ENCODE measurements at regions not wholly inside any gene's neighbourhood (a gene's known extent, or its start where the extent isn't known, plus 50 kb on each side); places are given as distances from the start of the nearest gene placed in this dataset.

DNA sequence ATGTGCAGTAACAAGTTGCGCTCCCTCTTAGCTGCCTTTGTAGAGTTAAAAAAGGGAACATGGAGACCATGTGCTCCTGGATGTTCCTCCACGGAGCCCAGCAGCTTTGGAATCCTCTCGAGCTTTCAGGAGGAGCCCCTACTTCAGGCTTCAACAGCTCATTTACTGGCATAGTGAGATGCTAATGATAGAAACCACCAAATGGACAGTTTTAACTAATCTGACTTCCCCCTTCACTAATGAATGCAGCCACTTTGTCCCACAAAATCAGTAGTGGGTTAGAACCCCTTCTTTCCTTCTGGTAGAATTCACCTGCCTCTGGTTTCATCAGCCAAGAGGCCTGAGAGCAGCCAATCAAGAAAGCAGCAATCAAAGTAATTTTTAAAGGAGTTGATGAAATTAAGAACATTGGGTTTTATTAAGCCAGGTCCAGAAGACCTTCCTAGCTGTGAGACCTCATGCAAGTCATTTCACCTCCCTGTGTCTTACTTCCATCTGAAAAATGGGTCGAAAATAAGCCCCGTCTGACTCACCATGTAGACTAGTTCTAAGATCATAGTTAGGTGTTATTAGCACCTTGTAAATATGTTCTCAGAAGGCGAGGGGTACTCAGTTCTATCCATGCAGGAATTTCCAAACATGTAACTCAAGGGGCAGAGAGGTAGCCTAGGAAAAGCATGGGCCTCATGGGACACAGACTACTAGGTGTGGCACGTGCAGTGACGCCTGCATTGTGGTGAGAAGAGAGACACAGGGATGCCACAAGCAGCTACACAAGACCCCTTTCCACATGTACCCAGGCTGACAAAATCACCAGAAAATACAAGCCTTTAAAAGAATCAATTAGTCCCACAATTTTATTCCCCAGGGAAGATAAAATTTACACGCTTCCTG is 179.7 kb upstream of the LPP start:
- H3K4me3 Mint-ChIP-seq, result no peak overlapping the region
- H3K4me1 Mint-ChIP-seq, result peaks cover 24% of the 10 kb centered on the region
- H3K4me1 ChIP-seq (ENCODE audit: control insufficient read depth in 1 of 2, insufficient read depth in 2 of 2, low read length in 2 of 2), result peaks cover 6 to 13% of the 10 kb centered on the region in 2 donors
- no peak overlapping the region for H3K27ac ChIP-seq (ENCODE audit: low read depth in 1 of 2, low read length in 2 of 2)
- no peaks in the 10 kb centered on the region for H3K36me3 ChIP-seq (replicated peaks in 1 of 2; ENCODE audit: control insufficient read depth in 1 of 2, insufficient read depth in 2 of 2, low read length in 2 of 2)
- peak overlapping the region; percentile 17 for H3K4me2 ChIP-seq (replicated peaks; ENCODE audit: extremely low read depth, low read length, poor library complexity, severe bottlenecking)
- no peak for DNase-seq
- peaks cover 3 to 6% of the 10 kb centered on the region in 2 donors for H3K36me3 Mint-ChIP-seq
- no peak overlapping the region for H3K9ac ChIP-seq (ENCODE audit: insufficient read depth, low read length, poor library complexity, severe bottlenecking)
- H3K9me3 Mint-ChIP-seq, result peaks cover 2 to 6% (median 5%) of the 10 kb centered on the region in 7 donors
- H3K27me3 ChIP-seq (ENCODE audit: control insufficient read depth in 2 of 2, insufficient read depth in 2 of 2, low read length in 2 of 2), result no peaks in the 10 kb centered on the region
- WGBS (ENCODE audit: insufficient coverage), result 80% methylated on average over 1 of the region's 9 CpGs
- TF ChIP-seq, protein P1, sequence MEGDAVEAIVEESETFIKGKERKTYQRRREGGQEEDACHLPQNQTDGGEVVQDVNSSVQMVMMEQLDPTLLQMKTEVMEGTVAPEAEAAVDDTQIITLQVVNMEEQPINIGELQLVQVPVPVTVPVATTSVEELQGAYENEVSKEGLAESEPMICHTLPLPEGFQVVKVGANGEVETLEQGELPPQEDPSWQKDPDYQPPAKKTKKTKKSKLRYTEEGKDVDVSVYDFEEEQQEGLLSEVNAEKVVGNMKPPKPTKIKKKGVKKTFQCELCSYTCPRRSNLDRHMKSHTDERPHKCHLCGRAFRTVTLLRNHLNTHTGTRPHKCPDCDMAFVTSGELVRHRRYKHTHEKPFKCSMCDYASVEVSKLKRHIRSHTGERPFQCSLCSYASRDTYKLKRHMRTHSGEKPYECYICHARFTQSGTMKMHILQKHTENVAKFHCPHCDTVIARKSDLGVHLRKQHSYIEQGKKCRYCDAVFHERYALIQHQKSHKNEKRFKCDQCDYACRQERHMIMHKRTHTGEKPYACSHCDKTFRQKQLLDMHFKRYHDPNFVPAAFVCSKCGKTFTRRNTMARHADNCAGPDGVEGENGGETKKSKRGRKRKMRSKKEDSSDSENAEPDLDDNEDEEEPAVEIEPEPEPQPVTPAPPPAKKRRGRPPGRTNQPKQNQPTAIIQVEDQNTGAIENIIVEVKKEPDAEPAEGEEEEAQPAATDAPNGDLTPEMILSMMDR (IDR thresholded peaks at IDR 0.05), result no peak
- intact Hi-C loops (cut with micrococcal nuclease), result no loop called here
- H3K79me2 ChIP-seq (ENCODE audit: insufficient read depth, low read length), result no peaks in the 10 kb centered on the region
- H2AFZ ChIP-seq (ENCODE audit: insufficient read depth, low read depth, low read length, poor library complexity, severe bottlenecking), result peak overlapping the region; percentile 18
- no peak overlapping the region for H3K4me3 ChIP-seq (replicated peaks in 1 of 3; ENCODE audit: low read depth in 2 of 3, low read length in 3 of 3)
- H3K9me3 ChIP-seq (replicated peaks in 1 of 2; ENCODE audit: control insufficient read depth in 1 of 2, insufficient read depth in 1 of 2, low read length in 2 of 2), result peaks cover 0 to 5% of the 10 kb centered on the region in 2 donors
- peaks cover 0 to 4% (median 0%) of the 10 kb centered on the region in 3 donors for H3K27me3 Mint-ChIP-seq (ENCODE audit: low read depth in 3 of 3)
- H3K27ac Mint-ChIP-seq, result peak overlapping the region in 1 of 7 donors; percentile 34
- no peaks in the 10 kb centered on the region for H4K20me1 ChIP-seq (ENCODE audit: insufficient read depth, low read length)

DNA sequence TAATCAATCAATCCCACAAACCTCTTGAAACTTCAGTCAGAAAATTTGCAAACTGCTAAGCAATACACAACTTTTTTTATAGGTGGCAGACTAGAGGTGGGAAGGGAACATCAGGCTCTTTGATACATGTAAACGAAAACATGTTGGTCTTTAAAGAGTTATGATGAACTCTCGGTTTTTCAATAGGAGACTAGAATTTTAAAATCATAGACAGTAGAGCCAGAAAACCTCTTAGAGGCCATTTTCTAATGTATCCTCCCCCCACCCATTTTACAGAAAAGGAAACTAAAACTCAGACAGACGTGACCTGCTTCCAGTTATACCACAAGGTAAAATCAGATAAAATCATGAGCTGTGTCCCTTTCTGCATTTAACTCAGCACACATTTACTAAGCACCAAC is 179.1 kb upstream of the LPP start:
- Mint-ChIP-seq H3K4me1 (peaks cover 25% of the 10 kb centered on the region), H3K27me3 (ENCODE audit: low read depth in 3 of 3) (peaks cover 1 to 4% (median 1%) of the 10 kb centered on the region in 3 donors), H3K4me3 (no peak overlapping the region), H3K27ac (no peak overlapping the region), H3K9me3 (peaks cover 2 to 6% (median 5%) of the 10 kb centered on the region in 7 donors), H3K36me3 (peaks cover 3 to 6% of the 10 kb centered on the region in 2 donors)
- WGBS (ENCODE audit: insufficient coverage), result no CpG with 5 or more reads among the region's 3 CpGs
- no peaks in the 10 kb centered on the region for H4K20me1 ChIP-seq (ENCODE audit: insufficient read depth, low read length)
- no peaks in the 10 kb centered on the region for H3K27me3 ChIP-seq (ENCODE audit: control insufficient read depth in 2 of 2, insufficient read depth in 2 of 2, low read length in 2 of 2)
- no peak overlapping the region for H3K9ac ChIP-seq (ENCODE audit: insufficient read depth, low read length, poor library complexity, severe bottlenecking)
- no peaks in the 10 kb centered on the region for H3K79me2 ChIP-seq (ENCODE audit: insufficient read depth, low read length)
- H3K4me3 ChIP-seq (replicated peaks in 1 of 3; ENCODE audit: low read depth in 2 of 3, low read length in 3 of 3), result no peak overlapping the region
- peaks cover 0 to 7% of the 10 kb centered on the region in 2 donors for H3K4me1 ChIP-seq (ENCODE audit: control insufficient read depth in 1 of 2, insufficient read depth in 2 of 2, low read length in 2 of 2)
- H3K36me3 ChIP-seq (replicated peaks in 1 of 2; ENCODE audit: control insufficient read depth in 1 of 2, insufficient read depth in 2 of 2, low read length in 2 of 2), result no peaks in the 10 kb centered on the region
- peak overlapping the region; percentile 18 for H2AFZ ChIP-seq (ENCODE audit: insufficient read depth, low read depth, low read length, poor library complexity, severe bottlenecking)
- H3K27ac ChIP-seq (ENCODE audit: low read depth in 1 of 2, low read length in 2 of 2), result no peak overlapping the region
- peaks cover 0 to 5% of the 10 kb centered on the region in 2 donors for H3K9me3 ChIP-seq (replicated peaks in 1 of 2; ENCODE audit: control insufficient read depth in 1 of 2, insufficient read depth in 1 of 2, low read length in 2 of 2)
- intact Hi-C loops (cut with micrococcal nuclease), result no loop called here
- DNase-seq, result no peak
- H3K4me2 ChIP-seq (replicated peaks; ENCODE audit: extremely low read depth, low read length, poor library complexity, severe bottlenecking), result peak overlapping the region; percentile 17
- TF ChIP-seq, protein P1 (IDR thresholded peaks at IDR 0.05), result no peak

Data from CD14-positive monocyte (primary cell).